ENCODE measurements at regions not wholly inside any gene's neighbourhood (a gene's known extent, or its start where the extent isn't known, plus 50 kb on each side); places are given as distances from the start of the nearest gene placed in this dataset.

- no peak for TF ChIP-seq PRRX2 (CRISPR knock-in tag; IDR thresholded peaks at IDR 0.05)
- no peak for TF ChIP-seq ZNF396 (CRISPR knock-in tag; IDR thresholded peaks at IDR 0.05; ENCODE audit: borderline replicate concordance)
- TF ChIP-seq USF1 (CRISPR knock-in tag; IDR thresholded peaks at IDR 0.05), result no peak
- TF ChIP-seq ZNF219 (CRISPR knock-in tag; IDR thresholded peaks at IDR 0.05; ENCODE audit: borderline replicate concordance), result no peak
- no peak for TF ChIP-seq SP1 (CRISPR knock-in tag; conservative IDR thresholded peaks at IDR 0.05)
- no peak for TF ChIP-seq ESRRA (CRISPR knock-in tag; IDR thresholded peaks at IDR 0.05; ENCODE audit: borderline replicate concordance)
These were observed 352.5 kb downstream of the GPM6A start (continued) for GRCh38 chr4:175459571-175459970.

- Mint-ChIP-seq H3K27me3 (ENCODE audit: low read depth) (no peaks in the 10 kb centered on the region), H3K4me3 (no peak overlapping the region), H3K4me1 (peaks cover 24% of the 10 kb centered on the region), H3K27ac (no peak overlapping the region), H3K9me3 (peaks cover 17% of the 10 kb centered on the region), H3K36me3 (peaks cover 15% of the 10 kb centered on the region)
- ChIA-PET POLR2A (no interaction called here), CTCF (no interaction called here)
- DNase-seq (ENCODE audit: low spot score) (no peak), ATAC-seq (no peak)
- TF ChIP-seq STAT6 (CRISPR knock-in tag; conservative IDR thresholded peaks at IDR 0.05; ENCODE audit: low read depth) (no peak), CREB1 (CRISPR knock-in tag; IDR thresholded peaks at IDR 0.05) (no peak), E2F5 (CRISPR knock-in tag; IDR thresholded peaks at IDR 0.05) (no peak), MAX (CRISPR knock-in tag; IDR thresholded peaks at IDR 0.05) (no peak), FOXP4 (CRISPR knock-in tag; IDR thresholded peaks at IDR 0.05) (no peak), CREM (CRISPR knock-in tag; IDR thresholded peaks at IDR 0.05) (no peak), AR (CRISPR knock-in tag; IDR thresholded peaks at IDR 0.05) (no peak), NR3C1 (CRISPR knock-in tag; conservative IDR thresholded peaks at IDR 0.05; ENCODE audit: low read depth) (no peak), TEAD1 (CRISPR knock-in tag; IDR thresholded peaks at IDR 0.05) (no peak), SP1 (CRISPR knock-in tag; conservative IDR thresholded peaks at IDR 0.05) (no peak)
These were observed 351.6 kb downstream of the GPM6A start for GRCh38 chr4:175460414-175460813.

Measured in WTC11 (cell line).